ENCODE measurements at regions not wholly inside any gene's neighbourhood (a gene's known extent, or its start where the extent isn't known, plus 50 kb on each side); places are given as distances from the start of the nearest gene placed in this dataset.

DNA sequence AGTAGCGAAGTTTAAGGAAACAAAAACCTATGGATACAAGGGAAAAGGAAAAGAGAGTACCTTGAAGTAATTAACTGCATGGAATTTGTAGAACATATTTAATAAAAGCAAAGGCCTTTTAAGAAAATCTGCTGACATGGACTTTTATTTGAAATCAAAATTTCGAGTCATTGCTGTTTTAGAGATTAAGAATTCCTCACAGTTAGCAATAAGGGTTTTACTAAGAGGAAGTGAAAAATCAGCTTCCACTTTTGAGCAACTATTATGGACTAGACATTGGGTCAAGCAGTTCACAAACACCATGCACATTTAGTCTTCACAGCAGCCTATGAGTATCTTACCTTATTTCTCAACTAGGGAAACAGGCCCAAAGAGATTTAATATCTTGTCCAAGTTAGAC lies 876.3 kb downstream of the BCL11A start:
- no peak for DNase-seq (ENCODE audit: low read depth)

DNA sequence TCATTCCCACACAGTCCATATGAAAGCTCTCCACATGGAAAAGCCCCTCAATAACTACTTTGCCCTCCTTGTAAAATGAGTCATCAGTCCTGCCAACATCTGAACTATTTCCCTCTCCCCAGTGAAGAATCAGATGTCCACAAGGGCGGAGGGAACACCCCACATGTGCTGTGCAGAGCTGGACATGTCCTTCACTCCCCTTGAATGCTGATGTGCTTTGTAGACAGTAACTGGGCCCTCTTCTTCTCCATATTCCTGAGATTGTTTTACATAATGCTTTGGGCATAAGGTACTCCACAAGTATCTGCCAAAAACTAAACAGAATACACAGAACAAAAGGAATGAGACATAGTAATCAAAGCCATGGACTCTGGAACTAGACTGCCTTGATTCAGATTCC lies 879.4 kb downstream of the BCL11A start:
- no peak for DNase-seq (ENCODE audit: low read depth)

DNA sequence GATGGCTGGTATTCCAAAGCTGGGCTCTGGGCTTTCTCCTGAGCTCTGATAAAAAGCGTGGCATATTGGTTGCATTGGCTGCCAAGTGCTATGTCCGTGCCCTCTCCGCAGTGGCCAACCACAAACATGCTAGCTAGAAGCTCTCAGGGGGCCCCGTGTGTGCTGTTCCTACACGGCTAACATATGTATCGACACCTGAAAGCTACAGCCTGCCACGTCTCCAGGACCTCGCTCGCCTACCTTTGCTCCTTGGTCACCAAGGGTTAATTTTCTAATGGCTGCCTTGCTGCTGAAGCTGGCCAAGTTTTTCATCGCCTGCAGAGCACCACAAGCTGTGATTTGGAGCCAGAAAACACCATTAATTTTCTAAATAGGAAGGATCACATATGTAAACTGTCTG lies 888.4 kb downstream of the BCL11A start:
- DNase-seq (ENCODE audit: low read depth): no peak

DNA sequence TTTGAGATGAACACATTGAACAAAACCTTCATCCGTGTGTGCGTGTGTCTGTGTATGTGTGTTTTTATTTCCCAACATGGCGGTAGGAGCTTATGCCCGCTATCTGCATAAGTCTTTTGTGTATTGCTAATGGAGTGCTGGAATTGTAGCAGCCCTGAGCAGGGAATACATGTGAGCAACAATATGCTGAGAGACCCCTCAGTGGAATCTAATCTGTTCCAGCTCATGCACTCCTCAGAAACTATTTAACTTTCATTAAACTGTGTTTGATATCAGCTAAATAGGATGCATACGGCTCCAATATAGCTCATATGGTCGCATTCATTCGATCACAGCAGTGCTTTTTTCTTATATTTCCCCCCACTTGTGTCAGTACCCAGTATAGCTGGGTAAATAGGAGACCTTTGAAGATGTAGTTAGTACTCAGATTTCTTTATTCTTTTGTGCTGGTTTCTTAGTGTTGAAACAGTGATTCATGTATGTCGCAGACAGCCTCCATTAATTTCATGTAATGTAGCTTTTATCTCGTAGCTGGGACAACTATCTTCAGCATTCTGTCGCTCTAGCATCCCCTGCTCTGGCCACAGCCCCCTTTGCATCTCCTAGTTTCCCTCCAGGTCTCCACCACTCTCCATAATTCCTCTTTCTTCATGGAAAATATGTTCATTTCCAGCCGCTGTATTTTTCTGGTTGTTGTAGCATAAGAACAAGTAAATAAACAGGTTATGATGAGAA lies 891.2 kb downstream of the BCL11A start:
- no peak for DNase-seq (ENCODE audit: low read depth)

DNA sequence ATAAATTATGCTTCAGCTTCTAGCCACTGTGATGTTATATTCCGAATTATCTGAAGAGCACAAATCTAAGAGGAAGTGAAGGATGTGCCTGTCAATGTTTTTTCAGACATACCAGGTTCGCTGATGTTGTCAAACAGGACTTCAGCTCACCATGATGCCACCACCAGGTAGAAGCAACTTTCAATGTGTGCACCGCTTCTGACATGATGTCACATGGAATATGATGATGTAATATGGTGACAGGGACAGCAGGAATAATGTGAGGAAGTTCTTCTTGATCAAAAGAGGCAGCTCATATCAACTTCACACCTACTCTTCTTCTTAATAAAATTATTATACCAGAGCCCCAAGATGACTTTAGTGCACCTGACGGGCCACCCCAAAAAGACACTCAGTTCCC lies 893.2 kb downstream of the BCL11A start:
- no peak for DNase-seq (ENCODE audit: low read depth)

DNA sequence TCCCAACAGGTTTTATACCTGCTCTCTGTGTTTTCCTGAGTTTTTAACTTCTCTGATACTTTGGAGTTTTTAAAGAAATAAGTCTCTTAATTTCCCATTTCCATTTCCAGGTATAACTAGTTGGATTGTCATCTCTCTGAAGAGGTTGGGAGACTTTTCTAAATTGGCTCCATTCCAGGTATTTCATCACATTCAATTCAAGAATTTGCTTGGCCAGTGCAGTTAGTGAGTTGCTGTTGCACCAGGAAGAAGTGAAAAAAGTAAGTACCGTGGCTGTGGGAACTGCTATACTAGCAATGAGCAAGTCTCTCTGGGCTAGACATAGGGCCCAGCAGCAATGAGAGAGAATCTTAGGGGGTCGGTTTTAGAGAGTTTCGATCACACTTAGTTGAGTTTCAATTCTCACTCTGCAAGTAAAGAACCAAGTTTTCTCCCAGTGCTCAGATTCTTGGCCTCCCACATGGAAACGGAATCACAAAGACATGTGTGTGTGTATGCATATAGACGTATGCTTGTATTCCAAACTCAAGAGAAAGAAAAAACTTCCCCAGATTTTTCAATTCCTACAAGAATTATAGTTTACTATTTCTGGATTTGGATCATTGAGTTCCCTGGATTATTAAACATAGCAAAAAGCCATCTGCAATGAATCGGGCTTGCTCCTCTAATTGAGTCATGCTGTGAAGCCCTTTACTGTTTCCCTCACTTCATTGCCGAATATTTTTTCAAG lies 894.4 kb downstream of the BCL11A start:
- no peak for DNase-seq (ENCODE audit: low read depth)

DNA sequence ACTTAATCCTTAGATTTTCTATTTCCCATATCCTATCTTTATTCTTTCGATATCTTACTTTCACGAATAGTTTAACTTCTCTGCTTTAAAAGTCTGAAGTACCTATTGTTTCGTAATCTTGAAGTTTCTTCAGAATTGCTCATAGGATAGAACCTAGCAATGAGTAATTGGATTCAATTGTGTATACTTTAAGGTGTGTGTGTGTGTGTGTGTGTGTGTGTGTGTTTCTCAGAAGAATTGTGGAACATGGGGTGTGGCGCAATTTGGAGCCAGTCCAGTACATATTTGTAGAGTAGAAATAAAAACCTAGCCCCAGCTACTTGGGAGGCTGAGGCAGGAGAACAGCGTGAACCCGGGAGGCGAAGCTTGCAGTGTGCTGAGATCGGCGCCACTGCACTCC lies 897.6 kb downstream of the BCL11A start:
- no peak for DNase-seq (ENCODE audit: low read depth)

DNA sequence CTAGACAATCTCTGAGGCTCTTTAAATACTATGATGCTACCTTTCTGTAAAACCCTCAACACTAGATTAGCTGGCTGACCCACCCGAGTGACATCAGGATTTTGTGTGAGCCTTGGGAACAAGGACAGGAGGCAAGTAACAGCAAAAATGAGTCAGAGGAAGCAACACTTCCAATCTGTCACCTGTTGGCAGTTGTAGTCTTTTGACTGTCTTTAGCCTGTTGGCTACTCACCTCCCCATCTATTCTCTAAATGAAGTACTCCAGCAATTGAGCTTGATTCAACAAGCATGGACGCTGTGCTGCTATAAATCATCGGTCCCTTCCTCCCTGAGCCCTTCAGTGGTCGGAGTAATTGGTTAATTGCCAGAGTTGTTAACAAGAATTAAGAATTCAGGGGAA lies 898.7 kb downstream of the BCL11A start:
- DNase-seq (ENCODE audit: low read depth): no peak

DNA sequence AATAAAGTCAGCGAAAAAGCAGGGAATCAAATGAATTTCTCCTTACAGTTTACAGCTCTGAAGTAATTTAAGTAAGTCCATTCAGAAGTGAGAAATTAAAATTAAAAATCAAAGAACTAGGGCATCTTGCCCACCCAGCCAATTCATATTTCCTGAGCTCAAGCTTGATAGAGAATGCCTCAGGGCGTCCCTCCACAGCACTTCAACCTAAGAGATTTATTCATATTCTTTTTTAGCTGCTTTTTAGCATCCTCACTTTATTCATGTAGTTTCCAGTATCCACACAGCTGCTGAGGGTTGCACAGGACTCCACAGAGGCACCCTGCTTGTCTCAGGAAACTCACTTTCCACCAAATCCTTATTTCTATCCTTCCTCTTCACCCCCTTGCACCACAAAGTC lies 900.3 kb downstream of the BCL11A start:
- no peak for DNase-seq (ENCODE audit: low read depth)

DNA sequence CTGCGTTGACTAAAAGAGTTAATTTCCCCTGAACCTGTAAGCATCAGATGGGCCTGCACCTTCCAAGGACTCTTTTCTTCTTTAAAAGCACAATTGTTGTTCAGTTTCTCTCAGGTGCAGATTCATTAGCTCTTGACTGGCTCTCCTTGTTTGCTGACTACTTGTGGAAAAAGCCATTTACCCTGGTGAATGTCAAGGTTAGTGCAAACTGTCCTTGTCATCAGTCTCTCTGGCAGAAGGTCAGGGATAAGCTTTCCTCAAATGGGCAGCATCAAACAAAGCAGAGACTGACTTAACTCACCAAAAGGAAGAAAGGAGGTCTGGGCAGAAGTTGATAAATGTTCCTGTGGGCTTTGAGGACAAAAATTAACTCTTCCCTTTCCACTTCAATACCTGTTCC lies 922.7 kb downstream of the BCL11A start:
- no peak for DNase-seq (ENCODE audit: low read depth)

DNA sequence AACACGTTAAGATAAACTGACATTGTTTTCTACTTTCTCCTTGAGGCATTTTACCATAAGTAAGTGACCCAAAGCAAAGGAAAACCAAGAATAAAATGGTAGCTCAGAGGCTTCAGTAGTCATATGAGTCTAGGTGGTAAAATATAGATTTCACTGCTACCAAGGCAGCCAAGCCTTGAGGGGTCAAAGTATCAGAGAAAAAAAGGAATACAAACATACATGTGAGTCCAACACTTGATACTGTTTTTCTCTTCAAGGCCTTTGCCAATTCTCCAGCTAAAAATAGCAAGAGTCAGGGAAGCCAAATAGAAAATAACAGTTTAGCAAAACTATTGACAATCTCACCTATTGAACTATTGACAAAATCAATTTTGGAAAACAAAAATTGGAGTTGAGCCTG lies 925.9 kb downstream of the BCL11A start:
- no peak for DNase-seq (ENCODE audit: low read depth)

DNA sequence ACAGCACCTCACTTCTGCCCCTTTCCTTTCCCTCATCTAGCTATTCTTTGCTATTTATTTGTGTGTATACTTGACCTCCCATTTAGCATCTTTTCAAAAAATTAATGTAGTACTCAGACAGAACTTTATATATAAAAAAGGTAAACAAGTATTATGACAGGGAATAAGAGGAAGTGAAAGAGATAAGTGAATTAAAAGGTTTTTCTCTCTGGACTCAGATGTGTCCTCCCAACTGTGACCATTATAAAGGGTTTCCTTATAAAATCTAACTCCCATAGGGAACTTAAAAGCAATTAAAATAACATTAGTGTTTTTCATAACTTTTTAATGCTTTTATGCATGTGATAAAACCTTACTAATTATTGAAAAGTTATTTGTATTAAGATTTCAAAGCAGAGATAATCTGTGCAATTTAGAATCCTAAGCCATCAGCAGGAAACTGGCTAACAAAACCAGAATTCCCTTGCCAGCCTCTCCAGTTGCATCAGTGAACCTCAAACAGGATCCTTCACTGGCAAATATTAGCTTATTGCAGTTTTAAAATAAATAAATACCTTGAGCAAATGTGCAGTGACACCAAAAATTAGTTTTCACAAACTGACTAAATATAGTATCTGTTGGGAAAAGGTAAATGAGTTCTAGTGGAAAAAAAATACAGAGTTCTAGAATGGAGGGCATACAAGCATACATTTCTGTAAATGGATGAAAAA lies 930.7 kb downstream of the BCL11A start:
- no peak for DNase-seq (ENCODE audit: low read depth)

DNA sequence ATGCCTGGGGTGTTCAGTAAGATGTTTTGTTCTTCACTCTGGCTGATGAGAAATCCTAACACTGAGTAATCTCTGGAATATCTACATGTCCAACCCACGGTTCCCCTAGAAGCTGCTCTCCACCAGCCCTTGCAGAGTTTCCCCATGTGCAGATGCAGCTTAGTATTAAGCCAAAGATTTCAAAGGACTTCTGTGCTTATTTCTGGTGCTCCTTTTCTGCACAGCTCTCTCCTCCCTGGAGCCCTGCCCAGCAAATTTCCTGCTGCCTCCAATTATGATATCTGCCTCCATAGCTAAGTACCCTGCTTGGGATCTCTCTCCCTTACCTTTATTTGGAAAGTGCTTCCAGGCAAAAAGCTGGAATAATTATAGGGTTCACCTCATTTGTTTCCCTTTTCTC lies 949.3 kb downstream of the BCL11A start:
- no peak for DNase-seq (ENCODE audit: low read depth)

DNA sequence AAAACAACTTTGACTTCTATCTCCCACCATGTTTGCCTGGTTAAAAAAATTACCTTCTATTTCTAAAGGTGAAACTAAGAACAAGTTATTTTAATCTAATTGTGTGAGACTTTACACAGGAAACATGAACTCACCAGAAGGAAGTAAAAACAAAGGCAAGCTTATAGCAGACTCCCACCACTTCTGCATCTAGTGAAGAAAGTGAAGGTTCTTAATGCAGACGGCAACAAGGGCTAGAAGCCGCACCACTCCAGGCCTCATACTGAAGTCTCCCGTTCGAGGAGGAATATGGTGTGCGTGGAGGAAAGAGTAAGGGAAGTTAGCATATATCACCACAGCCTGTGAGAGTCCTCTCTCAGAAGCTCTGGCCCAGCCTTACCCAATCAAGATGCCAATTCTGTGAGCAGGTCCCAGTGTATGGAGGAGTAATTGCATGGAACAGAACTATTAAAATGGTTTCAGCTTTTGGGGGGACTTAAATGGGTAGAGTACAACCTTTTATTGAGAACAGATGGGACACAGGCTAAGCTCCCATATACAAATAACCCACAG lies 958.7 kb downstream of the BCL11A start:
- DNase-seq (ENCODE audit: low read depth): no peak

DNA sequence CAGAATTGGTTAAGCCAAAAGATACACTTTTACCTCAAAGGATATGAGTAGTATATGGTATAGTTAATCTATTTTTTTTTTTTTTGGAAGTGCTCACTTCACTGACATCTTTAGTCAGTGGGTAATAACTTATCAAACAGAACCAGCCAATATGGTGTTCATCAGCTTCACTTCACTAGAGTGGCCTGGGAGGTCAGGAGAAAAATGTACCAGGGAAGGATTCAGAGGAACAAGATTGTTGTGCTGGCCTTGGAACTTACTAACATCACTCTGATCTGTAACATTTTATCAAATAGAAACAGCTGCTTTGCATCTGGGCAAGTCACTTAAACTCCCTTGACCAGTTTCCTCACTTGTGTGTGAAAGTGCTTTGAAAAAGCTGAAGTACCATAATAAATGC lies 962.7 kb downstream of the BCL11A start:
- DNase-seq (ENCODE audit: low read depth): no peak

DNA sequence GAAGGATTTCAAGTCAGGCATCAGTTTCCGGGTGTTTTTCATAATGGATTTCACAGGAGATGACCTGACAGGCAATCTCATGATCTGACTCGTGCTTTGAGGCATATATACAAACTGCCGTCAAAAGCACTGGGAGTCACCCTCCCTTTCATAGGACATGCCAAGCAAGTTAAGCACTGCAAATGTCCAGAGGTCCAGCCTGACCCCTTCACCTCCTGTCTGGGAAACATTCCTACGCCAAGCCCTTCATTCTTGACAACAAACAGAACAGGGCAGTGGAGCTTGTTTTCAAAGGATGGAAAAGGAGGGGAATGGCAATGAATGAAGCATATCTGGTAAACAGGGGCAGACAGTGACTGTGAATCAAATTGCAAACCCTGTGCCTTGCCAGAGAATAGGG lies 963.6 kb downstream of the BCL11A start:
- DNase-seq (ENCODE audit: low read depth): no peak

DNA sequence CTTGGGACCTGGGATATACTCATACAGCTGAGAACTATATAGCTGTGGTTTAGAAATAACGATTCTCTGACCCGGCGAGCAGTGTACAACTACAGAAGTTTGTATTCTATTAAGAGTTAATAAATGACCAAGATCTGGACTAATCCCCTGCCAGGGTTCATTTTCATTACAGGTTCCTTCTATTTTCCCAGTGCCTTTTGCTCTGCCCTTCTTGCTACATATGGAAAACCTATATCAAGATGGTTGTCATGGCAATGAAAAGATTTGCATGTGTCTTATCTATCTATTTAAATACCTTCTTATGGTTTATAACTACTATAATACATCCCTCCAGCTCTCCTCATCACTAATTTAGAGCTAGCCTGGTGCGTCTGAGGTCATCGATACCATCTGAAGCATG lies 965.2 kb downstream of the BCL11A start:
- DNase-seq (ENCODE audit: low read depth): no peak

DNA sequence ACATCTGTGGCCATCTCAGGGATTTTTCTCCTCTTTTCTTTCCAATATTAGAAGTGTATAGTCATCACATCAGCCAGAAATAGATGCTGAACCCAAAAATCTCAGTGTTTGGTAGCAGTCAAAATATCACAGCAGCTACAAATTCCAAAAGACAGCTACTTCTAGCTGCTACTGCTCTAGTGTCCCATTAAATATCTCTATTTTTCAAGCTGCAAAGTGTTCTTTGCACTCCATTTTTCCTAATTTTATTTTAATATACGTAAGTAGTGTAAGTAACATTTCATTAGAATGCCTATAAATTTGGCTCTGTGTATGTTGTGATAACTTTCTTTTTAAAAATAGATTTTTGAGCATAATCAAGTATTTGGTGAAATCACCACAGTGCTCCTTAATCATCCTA lies 967.3 kb downstream of the BCL11A start:
- DNase-seq (ENCODE audit: low read depth): no peak

DNA sequence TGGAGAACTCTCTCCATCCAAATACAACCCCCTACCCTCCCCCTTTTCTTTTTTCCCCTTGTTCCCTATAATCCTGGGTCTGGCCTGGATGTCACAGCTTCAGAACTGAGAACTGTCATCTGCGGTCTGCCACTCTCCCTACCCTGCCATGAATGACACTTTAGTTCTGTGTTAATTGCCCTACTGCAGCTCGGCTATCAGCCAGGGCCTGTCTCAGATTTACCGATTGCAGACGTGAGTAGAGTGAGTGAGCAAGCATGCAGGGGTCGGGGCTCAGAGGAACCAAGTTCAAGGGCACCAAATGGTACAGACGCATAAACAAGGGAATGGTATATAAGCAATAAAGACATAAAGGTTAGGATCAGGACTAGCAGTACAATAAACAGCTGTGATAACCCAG lies 967.8 kb downstream of the BCL11A start:
- no peak for DNase-seq (ENCODE audit: low read depth)

DNA sequence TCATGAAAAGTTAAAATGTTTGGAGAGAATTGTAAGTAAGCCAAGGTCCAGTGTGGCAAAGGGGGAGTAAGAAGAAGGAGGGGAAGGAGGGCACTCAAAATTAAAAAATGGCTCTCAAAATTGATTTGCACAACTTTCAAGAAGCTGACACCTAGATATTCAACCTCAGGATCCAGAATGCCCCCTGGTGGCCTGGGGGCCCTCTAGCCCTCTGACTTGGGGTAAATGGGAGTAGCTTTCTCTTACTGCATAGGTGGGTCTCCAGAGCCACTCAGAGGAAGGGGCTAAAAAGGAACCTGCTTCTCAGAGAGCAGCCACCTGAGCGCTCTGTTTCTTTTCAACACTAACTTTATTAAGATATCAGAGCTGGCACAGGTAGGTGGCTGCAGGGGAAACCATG lies 968.5 kb downstream of the BCL11A start:
- no peak for DNase-seq (ENCODE audit: low read depth)

DNA sequence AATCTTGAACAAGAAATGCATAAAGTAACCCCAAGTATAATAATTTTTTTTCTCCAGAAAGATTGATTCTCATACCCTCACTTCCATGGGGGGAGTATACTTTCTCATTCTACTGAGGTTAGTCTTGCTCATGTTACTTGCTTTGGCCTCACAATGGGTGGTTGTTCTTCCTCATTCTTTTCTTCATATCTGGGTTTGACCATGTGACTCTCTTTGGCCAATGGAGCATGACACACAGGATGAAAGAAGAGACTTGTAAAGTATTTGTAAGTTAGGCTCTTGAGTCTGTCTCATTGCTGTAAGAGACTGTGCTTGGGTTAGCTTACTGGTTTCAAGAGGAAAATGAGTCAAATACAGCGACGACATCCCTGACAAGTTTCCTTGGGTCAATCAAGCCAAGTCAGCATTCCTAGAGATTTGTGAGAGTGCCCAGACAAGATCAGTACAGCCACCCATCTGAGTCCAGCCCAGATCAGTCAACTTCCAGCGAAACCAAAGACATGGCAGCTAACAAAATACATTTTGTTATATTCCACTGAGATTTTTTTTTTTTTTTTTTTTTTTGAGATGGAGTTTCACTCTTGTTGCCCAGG lies 970.2 kb downstream of the BCL11A start:
- DNase-seq (ENCODE audit: low read depth): no peak

DNA sequence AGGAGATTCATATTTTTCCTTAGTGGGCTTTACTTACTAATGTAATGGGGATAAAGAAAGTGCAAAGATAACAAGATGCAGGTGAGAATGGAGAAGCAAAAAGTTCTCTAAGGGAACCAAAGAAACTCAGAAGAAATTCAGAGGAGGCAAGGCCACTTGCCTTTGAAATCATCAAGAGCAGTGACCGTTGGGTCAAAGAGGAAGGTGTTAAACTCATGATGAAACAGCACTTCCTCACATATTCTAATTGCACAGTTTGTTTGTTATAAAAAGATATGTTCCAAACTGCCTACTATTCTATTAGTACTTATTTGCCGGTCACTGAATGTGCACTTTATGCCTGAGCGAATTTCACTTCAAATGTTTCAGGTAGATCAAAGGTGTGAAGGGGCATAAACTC lies 975.1 kb downstream of the BCL11A start:
- no peak for DNase-seq (ENCODE audit: low read depth)

DNA sequence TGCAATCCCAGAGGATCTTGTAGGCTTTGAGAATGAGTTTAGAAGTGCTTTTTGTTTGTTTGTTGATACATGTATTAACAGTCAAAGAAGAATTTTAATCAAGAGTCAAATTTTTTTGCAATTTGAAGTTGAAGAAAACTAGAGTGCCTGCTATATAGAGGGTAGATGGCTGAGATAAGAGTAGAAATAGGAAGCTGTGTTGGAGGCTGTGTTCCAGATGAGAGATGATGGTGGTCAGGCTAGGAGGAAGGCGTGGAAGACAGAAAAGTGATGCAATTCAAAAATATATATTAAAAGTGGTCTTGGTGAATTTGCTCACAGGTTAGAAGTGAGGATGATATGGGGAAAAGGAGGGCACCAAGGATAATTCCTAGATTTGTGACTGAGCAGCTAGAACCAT lies 978.3 kb downstream of the BCL11A start:
- DNase-seq (ENCODE audit: low read depth): no peak
